Osteocyte (in vitro differentiated cells): ENCODE measurements at regions not wholly inside any gene's neighbourhood (a gene's known extent, or its start where the extent isn't known, plus 50 kb on each side); places are given as distances from the start of the nearest gene placed in this dataset.

Experiments used
- DNase-seq: peaks from one replicate; pipeline ENCODE4 v3.0.0; 2021; ENCODE audit warnings: mixed read lengths; ENCODE audit not compliant: unreplicated experiment; ENCODE audit errors: extremely low spot score
- H3K27ac Mint-ChIP-seq: one replicate; pipeline ENCODE4 v1.8.0; 2021; ENCODE audit warnings: mild to moderate bottlenecking, mixed read lengths; ENCODE audit not compliant: unreplicated experiment
- H3K27me3 Mint-ChIP-seq: one replicate; pipeline ENCODE4 v1.8.0; 2021; ENCODE audit warnings: mixed read lengths; ENCODE audit not compliant: unreplicated experiment
- H3K36me3 Mint-ChIP-seq: one replicate; pipeline ENCODE4 v1.8.0; 2021; ENCODE audit warnings: mixed read lengths; ENCODE audit not compliant: unreplicated experiment
- H3K4me1 Mint-ChIP-seq: one replicate; pipeline ENCODE4 v1.8.0; 2021; ENCODE audit warnings: mixed read lengths; ENCODE audit not compliant: unreplicated experiment
- H3K4me3 Mint-ChIP-seq: one replicate; pipeline ENCODE4 v1.8.0; 2021; ENCODE audit warnings: mild to moderate bottlenecking, moderate library complexity, mixed read lengths; ENCODE audit not compliant: unreplicated experiment
- H3K9me3 Mint-ChIP-seq: one replicate; pipeline ENCODE4 v1.8.0; 2021; ENCODE audit warnings: mixed read lengths; ENCODE audit not compliant: unreplicated experiment
- TF ChIP-seq, protein P1 (sequence below): fragments of 200-600 bp; sonication (generic); IDR thresholded peaks from 2 replicates; pipeline ENCODE4 v1.5.0; 2021; ENCODE audit warnings: antibody characterized with exemption, mild to moderate bottlenecking, moderate library complexity

DNA sequence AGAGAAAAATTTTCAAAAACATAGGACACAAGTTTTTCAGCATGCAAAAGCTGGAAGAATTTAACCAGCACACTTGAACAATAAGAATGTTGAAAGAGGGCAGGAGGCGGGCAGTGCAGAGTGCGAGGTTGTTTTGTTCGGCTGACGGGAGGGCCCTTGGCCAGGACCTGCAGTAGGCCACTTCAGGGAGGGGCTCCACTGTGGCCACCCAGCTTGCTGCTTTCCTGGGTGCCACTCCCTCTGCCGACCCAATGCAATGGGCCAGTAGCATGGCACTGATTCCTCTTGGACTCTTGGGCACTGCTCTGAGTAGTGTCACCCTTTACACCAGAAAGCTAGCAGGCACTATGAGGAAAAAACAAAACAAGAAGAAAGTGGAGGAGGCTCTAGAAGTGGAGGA, 92.9 kb downstream of the SNRPE start:
- Mint-ChIP-seq H3K36me3 (no peaks in the 10 kb centered on the region), H3K4me3 (no peak overlapping the region), H3K9me3 (peaks cover 16% of the 10 kb centered on the region), H3K27me3 (peaks cover 9% of the 10 kb centered on the region), H3K27ac (no peak overlapping the region), H3K4me1 (no peaks in the 10 kb centered on the region)
- TF ChIP-seq, protein P1, sequence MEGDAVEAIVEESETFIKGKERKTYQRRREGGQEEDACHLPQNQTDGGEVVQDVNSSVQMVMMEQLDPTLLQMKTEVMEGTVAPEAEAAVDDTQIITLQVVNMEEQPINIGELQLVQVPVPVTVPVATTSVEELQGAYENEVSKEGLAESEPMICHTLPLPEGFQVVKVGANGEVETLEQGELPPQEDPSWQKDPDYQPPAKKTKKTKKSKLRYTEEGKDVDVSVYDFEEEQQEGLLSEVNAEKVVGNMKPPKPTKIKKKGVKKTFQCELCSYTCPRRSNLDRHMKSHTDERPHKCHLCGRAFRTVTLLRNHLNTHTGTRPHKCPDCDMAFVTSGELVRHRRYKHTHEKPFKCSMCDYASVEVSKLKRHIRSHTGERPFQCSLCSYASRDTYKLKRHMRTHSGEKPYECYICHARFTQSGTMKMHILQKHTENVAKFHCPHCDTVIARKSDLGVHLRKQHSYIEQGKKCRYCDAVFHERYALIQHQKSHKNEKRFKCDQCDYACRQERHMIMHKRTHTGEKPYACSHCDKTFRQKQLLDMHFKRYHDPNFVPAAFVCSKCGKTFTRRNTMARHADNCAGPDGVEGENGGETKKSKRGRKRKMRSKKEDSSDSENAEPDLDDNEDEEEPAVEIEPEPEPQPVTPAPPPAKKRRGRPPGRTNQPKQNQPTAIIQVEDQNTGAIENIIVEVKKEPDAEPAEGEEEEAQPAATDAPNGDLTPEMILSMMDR = no peak
- no peak for DNase-seq

DNA sequence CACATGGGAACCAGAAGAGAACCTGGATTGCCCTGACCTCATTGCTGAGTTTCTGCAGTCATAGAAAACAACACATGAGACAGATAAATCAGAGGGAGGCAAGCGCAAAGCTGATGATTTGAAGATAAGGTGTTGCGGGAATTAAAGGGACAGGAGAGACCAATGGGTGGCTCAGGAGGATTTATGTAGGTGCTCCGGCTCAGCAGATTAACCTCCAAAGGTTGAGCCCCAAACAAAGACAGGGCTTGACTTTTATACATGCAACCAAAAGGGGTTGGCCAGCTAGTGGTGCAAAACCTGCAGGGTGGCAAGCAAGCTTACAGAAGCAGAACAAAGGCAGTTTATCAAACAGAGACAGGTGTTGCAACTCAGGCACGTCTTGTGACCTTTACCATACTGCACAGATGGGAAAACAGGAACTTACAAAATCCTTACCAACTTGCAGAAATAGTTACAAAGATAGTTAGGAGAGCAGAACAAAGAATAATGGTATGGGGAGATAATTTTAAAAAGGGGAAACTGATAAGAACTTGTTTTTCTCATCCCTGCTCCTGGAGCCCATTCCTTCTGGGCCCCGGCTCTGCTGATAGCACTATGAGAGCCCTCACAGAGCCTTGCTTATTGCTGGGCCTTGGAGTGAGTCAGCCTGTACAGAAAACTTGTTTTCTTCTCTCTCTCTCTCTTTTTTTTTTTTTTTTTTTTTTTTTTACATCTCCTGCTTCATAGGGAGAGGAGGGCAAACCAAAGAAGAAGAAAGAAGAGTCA, 93.6 kb downstream of the SNRPE start:
- Mint-ChIP-seq H3K36me3 (no peaks in the 10 kb centered on the region), H3K27me3 (peaks cover 9% of the 10 kb centered on the region), H3K9me3 (peaks cover 16% of the 10 kb centered on the region), H3K27ac (no peak overlapping the region), H3K4me3 (no peak overlapping the region), H3K4me1 (no peaks in the 10 kb centered on the region)
- DNase-seq = no peak
- TF ChIP-seq, protein P1 = no peak

DNA sequence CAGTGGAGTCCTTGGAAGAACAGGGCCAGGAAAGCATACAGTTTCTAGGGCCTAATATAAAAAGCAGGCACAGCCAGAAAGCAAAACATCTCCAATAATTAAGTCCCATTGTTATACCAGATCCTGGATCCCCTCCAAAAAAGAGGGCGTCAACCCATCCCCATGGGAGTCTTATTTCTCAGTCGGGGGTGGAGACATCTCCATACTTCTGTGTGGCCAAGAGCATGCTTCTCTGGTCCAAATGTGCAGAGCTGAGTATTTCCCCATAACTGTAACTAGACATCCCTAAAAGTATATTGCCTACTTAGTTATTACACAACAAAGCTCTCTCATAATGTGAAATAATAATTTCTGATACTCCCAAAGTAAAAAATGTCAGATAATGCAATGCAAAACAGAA, 104.2 kb upstream of the SOX13 start:
- Mint-ChIP-seq H3K27ac (no peak overlapping the region), H3K27me3 (peaks cover 4% of the 10 kb centered on the region), H3K4me1 (no peaks in the 10 kb centered on the region), H3K4me3 (no peak overlapping the region), H3K9me3 (peaks cover 17% of the 10 kb centered on the region), H3K36me3 (no peaks in the 10 kb centered on the region)
- no peak for DNase-seq
- TF ChIP-seq, protein P1 = no peak

DNA sequence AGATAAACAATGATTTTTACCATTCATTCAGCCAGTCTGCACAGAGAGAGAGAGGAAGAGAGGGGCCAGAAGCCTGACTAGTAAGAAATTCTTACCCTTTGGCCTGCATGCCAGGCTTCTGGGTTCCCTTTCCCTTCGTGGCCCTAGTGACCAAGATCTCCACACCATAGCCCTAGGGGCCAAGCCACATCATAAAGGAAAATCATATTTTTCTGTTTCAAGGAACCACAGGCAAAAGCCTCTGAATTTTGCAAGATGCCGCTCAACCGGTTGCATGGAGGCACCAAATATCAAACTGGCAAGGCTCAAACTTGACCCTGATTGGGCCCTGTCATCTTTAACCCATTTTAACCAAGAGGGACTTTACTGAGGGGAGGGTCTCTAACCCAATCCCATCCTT, 103.1 kb upstream of the SOX13 start:
- Mint-ChIP-seq H3K27me3 (peaks cover 4% of the 10 kb centered on the region), H3K4me1 (no peaks in the 10 kb centered on the region), H3K9me3 (peaks cover 12% of the 10 kb centered on the region), H3K36me3 (no peaks in the 10 kb centered on the region), H3K27ac (no peak overlapping the region), H3K4me3 (no peak overlapping the region)
- TF ChIP-seq, protein P1 = no peak
- no peak for DNase-seq

DNA sequence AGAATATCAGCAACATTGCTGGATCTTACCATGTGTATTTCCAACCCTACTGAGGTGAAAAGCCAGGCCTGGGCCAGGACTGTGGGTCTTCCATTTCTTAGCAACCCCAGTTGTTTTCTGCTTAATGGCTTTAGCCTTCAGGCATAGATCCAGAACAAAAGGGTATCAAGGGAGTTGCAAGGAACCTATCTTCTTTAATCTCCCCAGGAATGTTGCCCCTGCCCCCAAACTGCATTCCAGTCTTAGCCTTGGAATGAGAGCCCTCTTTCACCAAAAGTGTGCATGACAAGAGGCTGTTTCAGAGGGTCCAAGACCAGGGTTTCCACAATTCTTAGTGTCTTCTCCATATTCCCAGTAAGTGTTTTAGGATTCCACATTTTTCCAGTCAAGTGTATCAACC, 87.9 kb upstream of the SOX13 start:
- Mint-ChIP-seq H3K9me3 (no peaks in the 10 kb centered on the region), H3K27ac (no peak overlapping the region)
- TF ChIP-seq, protein P1 = no peak

More for the DNA sequence above, 87.9 kb upstream of the SOX13 start:
- peaks cover 19% of the 10 kb centered on the region for H3K4me1 Mint-ChIP-seq
- no peak for DNase-seq
- peaks cover 20% of the 10 kb centered on the region for H3K27me3 Mint-ChIP-seq
- no peak overlapping the region for H3K4me3 Mint-ChIP-seq
- H3K36me3 Mint-ChIP-seq = peaks cover 3% of the 10 kb centered on the region
